ENCODE measurements at regions not wholly inside any gene's neighbourhood (a gene's known extent, or its start where the extent isn't known, plus 50 kb on each side); places are given as distances from the start of the nearest gene placed in this dataset.
"Not testable (repeated sequence)": the region's sequence is repeated elsewhere in the genome, so short reads cannot be mapped to it uniquely, and the experiment has no call there.

GRCh38 chrX:74063426-74064155 is 211.1 kb upstream of the XIST start:
- DNase-seq = no peak

GRCh38 chrX:74061879-74062278 is 209.4 kb upstream of the XIST start:
- DNase-seq = no peak

- no peak for DNase-seq
Observed at GRCh38 chrX:74049126-74049525, 196.6 kb upstream of the XIST start.

GRCh38 chrX:74034066-74034465 is 181.6 kb upstream of the XIST start:
- DNase-seq = not testable (repeated sequence)

- DNase-seq = not testable (repeated sequence)
Observed at GRCh38 chrX:74031527-74031926, 179.0 kb upstream of the XIST start.

- not testable (repeated sequence) for DNase-seq
Observed at GRCh38 chrX:74030766-74031165, 178.3 kb upstream of the XIST start.

GRCh38 chrX:74025145-74025544 is 172.6 kb upstream of the XIST start:
- not testable (repeated sequence) for DNase-seq

GRCh38 chrX:74023203-74023602 is 170.7 kb upstream of the XIST start:
- DNase-seq = no peak

- no peak for DNase-seq
Observed at GRCh38 chrX:74018253-74018652, 165.7 kb upstream of the XIST start.

GRCh38 chrX:74015379-74016019 is 163.0 kb upstream of the XIST start:
- peak; percentile 1 for DNase-seq

- no peak for DNase-seq
Observed at GRCh38 chrX:74009041-74009440, 156.5 kb upstream of the XIST start.

GRCh38 chrX:73992019-73992418 is 139.5 kb upstream of the XIST start:
- no peak for DNase-seq

GRCh38 chrX:73987166-73987565 is 134.7 kb upstream of the XIST start:
- no peak for DNase-seq

GRCh38 chrX:73979551-73980131 is 127.1 kb upstream of the XIST start:
- DNase-seq = no peak

- DNase-seq = no peak
Observed at GRCh38 chrX:73977542-73978169, 125.1 kb upstream of the XIST start.

GRCh38 chrX:73967461-73967860 is 114.9 kb upstream of the XIST start:
- not testable (repeated sequence) for DNase-seq

GRCh38 chrX:73965833-73966232 is 113.3 kb upstream of the XIST start:
- DNase-seq = no peak

- DNase-seq = no peak
Observed at GRCh38 chrX:73964579-73964978, 112.1 kb upstream of the XIST start.

GRCh38 chrX:73963682-73964081 is 111.2 kb upstream of the XIST start:
- DNase-seq = no peak

GRCh38 chrX:73962948-73963347 is 110.4 kb upstream of the XIST start:
- no peak for DNase-seq

GRCh38 chrX:73961867-73962266 is 109.4 kb upstream of the XIST start:
- DNase-seq = not testable (repeated sequence)

- DNase-seq = no peak
Observed at GRCh38 chrX:73944563-73944908, 92.0 kb upstream of the XIST start.

- DNase-seq = peak; percentile 78
Observed at GRCh38 chrX:73943693-73944562, 91.4 kb upstream of the XIST start.

All from NCI-H446 treated with DMSO at 0.1 percent for 48 hours (cell line).